Neural cell (in vitro differentiated cells): ENCODE measurements at regions not wholly inside any gene's neighbourhood (a gene's known extent, or its start where the extent isn't known, plus 50 kb on each side); places are given as distances from the start of the nearest gene placed in this dataset.

Source experiments
- EP300 ChIP-seq: fragments of 450-650 bp; conservative IDR thresholded peaks from 2 replicates; pipeline ENCODE4 v1.6.1; 2014; ENCODE audit warnings: antibody characterized with exemption, mild to moderate bottlenecking, moderate library complexity; ENCODE audit not compliant: poor library complexity, severe bottlenecking
- EZH2 ChIP-seq: fragments of 200-600, 300-800 bp; shearing (Covaris generic), sonication (generic); IDR thresholded peaks from 2 replicates; pipeline ENCODE4 v1.6.1; 2014; ENCODE audit warnings: antibody characterized with exemption, low read length, borderline replicate concordance, mild to moderate bottlenecking; ENCODE audit not compliant: insufficient read depth, poor library complexity, severe bottlenecking
- MXI1 ChIP-seq: fragments of 450-650 bp; conservative IDR thresholded peaks from 2 replicates; pipeline ENCODE4 v1.6.1; 2014; ENCODE audit warnings: antibody characterized with exemption, mild to moderate bottlenecking; ENCODE audit not compliant: poor library complexity, severe bottlenecking
- POLR2AphosphoS5 ChIP-seq: IDR thresholded peaks from 2 replicates; pipeline ENCODE4 v1.6.1; 2012
- SMC3 ChIP-seq: fragments of 450-650 bp; conservative IDR thresholded peaks from 2 replicates; pipeline ENCODE4 v1.6.1; 2014; ENCODE audit warnings: antibody characterized with exemption, mild to moderate bottlenecking, moderate library complexity; ENCODE audit not compliant: poor library complexity
- TF ChIP-seq, protein P1 (sequence below): fragments of 450-650 bp; IDR thresholded peaks from 2 replicates; pipeline ENCODE4 v1.5.1; 2014; ENCODE audit warnings: antibody characterized with exemption, mild to moderate bottlenecking, moderate library complexity; ENCODE audit not compliant: poor library complexity, severe bottlenecking

DNA sequence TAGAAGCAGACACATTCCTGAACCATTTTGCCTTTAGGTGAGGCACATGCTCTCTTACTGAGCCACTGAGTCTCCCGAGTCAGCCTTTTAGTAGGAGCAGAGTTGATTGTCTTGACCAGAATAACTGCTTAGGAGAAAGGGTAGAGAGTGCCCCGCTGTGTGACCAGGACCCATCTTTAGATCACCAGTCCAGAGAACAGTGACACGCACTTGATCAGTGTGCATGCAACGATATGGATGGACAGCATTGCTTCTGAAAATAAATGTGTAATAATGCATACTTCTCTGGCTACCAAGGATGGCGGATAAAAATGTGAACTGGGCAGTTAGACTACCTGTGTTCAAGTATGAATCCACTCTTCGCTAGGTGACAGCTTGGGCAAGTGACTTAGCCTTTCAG lies 897.7 kb downstream of the TRIML1 start:
- TF ChIP-seq POLR2AphosphoS5 (no peak), EP300 (no peak), MXI1 (no peak), EZH2 (no peak), SMC3 (no peak)
- TF ChIP-seq, protein P1, sequence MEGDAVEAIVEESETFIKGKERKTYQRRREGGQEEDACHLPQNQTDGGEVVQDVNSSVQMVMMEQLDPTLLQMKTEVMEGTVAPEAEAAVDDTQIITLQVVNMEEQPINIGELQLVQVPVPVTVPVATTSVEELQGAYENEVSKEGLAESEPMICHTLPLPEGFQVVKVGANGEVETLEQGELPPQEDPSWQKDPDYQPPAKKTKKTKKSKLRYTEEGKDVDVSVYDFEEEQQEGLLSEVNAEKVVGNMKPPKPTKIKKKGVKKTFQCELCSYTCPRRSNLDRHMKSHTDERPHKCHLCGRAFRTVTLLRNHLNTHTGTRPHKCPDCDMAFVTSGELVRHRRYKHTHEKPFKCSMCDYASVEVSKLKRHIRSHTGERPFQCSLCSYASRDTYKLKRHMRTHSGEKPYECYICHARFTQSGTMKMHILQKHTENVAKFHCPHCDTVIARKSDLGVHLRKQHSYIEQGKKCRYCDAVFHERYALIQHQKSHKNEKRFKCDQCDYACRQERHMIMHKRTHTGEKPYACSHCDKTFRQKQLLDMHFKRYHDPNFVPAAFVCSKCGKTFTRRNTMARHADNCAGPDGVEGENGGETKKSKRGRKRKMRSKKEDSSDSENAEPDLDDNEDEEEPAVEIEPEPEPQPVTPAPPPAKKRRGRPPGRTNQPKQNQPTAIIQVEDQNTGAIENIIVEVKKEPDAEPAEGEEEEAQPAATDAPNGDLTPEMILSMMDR = no peak
